Mesenteric fat pad (tissue), 1 donor: ENCODE measurements at regions not wholly inside any gene's neighbourhood (a gene's known extent, or its start where the extent isn't known, plus 50 kb on each side); places are given as distances from the start of the nearest gene placed in this dataset.

Source experiments
- DNase-seq: peaks from one replicate; pipeline ENCODE4 v3.0.0-alpha.2; 2020; ENCODE audit warnings: low spot score
- donor health status: DM: yes; HTN: yes; CAD: no.

- no peak for DNase-seq
Measured at GRCh38 chr2:46850742-46851141, 64.9 kb downstream of the MCFD2 start.

DNA sequence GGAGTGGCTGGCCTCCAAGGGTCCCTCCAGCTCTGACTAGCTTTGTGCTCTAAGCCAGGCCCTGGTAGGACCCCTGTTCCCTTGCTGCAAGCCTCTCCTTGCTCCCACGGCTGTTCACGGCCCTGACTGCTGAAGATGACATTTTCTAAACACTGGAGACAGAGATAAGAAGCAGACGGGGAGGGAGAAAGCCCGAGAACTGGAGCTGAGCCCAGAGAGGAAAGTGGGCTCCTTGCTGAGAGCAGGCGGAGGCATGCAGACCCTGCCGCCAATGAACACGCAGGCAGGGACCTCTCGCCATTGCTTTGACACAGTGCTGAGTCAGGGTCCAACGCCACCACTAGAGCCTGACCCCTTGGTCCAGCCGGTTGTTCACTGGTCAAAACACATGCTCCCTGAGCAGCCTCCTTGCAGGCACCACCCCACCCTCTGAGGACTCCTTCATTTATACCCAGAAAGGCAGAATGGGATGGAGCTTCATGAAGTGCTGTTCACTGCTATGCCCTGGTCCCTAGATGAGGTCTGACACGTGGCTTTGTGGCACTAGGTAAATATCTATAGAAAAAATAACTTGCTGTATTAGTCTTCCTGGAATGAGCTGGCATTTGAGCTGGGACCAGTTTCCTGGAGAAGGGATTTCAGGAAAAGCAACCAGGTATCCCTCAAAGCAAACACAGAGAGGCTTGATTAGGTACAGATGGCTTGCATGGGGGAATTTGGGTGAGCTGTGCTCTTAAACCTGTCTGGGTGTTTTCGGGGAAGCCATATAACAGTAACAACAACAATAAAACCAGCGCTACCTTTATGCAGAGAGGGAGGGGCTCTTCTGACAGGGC lies 65.7 kb downstream of the MCFD2 start:
- no peak for DNase-seq

DNA sequence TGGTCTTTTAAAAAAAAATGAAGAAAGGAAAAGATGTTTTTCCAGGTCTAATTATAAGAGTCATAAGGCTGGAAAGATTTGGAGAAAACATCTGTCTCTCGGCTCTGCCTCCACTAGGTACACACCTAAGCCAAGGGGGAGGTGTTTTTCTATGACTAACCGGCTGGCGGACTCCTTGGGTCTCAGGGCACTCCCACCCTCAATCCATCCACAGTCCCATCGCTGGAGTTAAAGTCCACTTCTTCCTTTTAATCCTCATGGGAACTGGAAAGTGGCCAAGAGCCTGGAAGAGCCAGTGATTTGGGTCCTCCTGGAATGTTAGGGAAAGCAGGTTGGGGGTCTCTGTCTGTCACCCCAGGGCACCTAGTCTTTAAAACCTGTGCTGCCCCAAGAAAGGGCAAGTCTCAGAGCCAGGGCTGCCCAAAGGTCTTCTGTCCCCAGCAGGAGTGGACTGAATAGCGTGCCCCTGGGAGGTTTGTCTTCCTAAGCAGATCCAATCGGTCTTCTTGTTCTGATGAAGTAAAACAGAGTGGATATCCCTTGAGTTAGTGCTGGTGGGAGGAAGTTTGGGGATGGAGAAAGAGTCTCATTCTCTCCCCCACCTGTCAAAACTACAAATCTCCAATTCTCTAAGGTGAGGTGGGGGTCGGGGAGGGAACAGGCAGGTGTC lies 66.4 kb downstream of the MCFD2 start:
- DNase-seq, result no peak

DNA sequence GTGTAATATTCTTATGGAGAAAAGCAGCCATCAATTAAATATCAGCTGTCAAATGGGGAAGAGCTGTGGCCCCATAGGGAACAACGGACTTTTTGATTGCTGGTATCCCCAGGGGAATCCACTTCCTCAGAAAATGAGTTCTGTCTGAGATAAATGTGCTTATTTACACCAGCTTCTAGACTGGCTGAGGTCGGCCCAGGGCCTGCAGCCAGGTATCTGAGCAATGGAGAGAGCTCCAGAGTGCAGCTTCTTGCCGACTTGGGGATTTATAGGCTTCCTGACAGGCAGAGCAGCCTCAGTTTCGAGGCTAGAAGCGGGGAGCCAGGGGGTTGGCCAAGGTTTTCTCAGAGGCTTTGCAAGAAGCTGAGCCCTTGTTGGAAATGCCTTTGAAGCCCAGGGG lies 67.2 kb downstream of the MCFD2 start:
- no peak for DNase-seq

- DNase-seq, result no peak
Measured at GRCh38 chr2:46847726-46848412, 67.7 kb downstream of the MCFD2 start.

- DNase-seq, result peak; percentile 94
Measured at GRCh38 chr2:46847185-46847710, 68.4 kb downstream of the MCFD2 start.

DNA sequence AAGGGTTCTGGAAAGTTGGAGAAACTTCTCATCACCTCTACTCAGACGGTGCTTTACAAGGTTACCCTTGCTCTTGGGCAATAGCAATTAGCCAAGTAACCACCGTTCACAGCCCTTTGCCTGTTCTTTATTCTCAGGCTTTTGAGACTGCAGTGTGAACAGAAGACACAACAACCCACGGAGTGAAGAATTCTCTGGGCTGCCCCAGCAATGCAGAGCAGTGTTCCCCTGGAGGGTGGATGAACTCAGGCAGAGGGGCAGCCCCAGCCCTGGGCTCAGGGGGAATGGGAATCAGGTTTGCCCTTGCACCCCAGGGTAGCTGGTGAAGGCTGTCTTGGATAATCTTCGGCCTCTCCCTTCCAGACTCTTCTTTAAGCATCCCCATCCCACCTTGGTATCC lies 69.1 kb downstream of the MCFD2 start:
- DNase-seq, result no peak

DNA sequence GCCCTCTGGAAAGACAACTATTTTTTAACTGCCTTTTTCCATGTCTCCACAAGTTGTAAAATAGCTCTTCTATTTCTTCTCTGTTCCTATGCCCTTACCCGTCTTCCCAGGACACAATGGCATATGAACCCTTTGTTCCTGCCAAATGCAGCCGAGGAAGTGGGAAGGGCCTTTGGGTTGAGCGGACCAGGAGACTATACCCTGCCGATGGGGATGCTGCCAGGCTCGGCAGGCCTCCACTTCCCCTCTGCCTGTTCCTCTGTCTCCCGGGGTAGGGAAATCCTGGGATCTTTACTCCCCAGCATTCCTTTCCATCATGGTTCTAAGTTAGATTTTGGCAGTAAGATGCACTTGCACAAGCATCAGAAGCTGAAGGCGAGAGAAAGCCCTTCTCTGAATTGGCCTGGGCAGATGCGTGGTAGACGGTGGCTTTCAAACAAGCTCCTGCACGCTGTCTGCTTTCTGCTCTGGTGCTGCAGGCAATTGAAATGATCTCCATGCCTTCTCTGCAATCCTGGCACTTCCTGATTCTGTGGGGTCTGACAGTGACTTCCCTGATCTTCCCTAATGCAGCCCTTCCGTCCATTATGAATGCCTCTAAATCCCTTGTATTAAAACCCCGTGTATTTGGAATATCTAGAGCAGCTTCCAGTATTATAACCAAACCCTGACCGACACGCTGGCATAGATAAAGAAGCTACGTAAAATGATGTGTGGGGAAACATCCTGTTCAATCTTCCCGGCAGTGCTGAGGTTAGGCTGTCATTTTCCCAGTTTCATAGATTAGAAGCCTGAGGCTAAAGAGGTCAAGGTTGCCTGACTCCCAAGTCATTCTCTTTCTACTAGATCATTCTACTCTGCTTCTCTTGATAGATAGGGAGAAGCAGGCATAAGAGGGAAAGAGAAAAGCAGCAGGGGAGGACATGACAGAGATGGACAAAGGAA lies 69.8 kb downstream of the MCFD2 start:
- DNase-seq, result no peak

DNA sequence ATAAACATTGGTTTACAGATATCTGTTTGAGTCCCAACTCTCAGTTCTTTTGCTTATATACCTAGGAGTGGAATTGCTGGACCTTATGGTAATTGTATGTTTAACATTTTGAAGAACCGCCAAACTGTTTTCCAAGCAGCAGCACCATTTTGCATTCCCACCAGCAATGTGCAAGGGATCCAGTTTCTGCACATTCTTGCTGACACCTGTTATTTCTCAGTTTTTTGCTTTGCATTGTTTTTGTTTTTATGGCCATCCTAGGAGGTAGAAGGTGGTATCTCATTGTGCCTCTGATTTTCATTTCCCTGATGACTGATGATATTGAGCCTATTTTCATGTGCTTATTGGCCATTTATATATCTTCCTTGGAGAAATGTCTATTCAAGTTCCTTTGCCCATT lies 71.2 kb downstream of the MCFD2 start:
- DNase-seq, result no peak

DNA sequence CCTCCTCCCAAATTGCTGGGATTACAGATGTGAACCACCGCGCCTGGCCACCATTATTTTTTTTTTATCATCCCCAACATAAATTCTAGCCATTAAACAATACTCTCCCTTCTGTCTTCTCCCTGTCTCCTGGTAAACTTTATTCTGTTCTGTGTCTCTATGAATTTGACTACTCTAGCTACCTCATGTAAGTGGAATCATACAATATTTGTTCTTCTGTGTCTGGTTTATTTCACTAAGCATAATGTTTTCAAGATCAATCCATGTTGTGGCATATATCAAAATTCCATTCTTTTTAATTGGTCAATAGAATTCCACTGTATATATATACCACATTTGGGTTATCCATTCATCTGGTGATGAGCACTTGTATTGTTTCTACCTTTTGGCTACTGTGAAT lies 71.6 kb downstream of the MCFD2 start:
- no peak for DNase-seq

- peak; percentile 24 for DNase-seq
Measured at GRCh38 chr2:46843316-46843715, 72.3 kb downstream of the MCFD2 start.

- DNase-seq, result peak; percentile 51
Measured at GRCh38 chr2:46842876-46843275, 72.7 kb downstream of the MCFD2 start.

DNA sequence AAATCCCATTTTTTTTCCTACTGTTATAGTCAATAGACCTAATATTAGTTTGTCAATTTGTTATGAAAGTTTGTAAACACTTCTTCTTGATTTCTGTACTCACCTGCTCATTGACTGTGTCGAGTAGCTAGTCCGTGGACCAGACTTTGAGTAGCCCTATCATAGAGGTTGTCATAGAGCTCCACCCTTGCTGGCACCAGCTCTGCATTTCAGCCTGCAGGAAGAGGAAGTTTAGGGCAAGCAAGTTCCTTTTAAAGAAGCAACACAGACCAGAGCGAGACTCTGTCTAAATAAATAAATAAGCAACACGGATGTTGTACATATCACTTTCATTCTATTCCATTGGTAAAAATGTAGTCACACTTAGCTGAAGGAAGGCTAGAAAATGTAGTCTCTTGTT lies 74.0 kb downstream of the MCFD2 start:
- DNase-seq, result peak; percentile 55

GRCh38 chr2:46839045-46839444 lies 76.6 kb downstream of the MCFD2 start:
- DNase-seq, result peak; percentile 73

DNA sequence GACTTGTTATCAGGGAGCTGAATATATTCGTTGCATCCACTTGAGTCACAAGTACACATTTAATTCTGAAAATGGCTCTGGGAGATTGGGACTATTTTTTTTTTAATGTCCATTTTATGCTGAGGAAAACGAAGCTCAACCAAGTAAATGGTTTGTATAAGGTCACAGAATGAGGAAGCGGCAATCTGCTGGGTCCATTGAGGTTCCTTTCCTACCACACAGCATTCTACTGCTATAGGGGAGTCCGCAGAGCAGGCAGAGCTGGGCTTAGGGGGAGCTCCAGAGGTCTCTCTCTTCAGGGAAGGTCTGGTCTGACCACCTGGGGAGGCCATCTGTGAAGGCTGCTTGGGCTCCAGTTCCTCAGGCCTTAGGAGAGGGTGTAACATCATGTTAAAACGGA lies 77.9 kb downstream of the MCFD2 start:
- peak; percentile 11 for DNase-seq

DNA sequence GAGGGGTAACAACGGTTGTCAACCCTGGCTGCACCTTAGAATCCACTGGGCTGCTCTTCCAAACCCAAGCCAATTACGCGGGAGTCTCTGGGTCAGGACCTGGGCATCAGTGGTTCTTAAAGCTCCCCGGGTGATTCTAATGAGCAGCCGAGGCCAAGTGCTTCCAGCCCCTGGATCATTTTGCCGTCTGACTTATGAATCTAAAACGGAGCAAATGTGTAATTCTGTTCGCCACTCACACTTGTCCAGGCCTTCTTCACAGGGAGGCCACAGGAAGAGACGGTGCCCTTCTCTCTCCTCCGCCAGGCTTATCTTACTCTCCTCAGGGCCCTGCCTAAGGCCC lies 78.5 kb downstream of the MCFD2 start:
- DNase-seq, result peak; percentile 35

DNA sequence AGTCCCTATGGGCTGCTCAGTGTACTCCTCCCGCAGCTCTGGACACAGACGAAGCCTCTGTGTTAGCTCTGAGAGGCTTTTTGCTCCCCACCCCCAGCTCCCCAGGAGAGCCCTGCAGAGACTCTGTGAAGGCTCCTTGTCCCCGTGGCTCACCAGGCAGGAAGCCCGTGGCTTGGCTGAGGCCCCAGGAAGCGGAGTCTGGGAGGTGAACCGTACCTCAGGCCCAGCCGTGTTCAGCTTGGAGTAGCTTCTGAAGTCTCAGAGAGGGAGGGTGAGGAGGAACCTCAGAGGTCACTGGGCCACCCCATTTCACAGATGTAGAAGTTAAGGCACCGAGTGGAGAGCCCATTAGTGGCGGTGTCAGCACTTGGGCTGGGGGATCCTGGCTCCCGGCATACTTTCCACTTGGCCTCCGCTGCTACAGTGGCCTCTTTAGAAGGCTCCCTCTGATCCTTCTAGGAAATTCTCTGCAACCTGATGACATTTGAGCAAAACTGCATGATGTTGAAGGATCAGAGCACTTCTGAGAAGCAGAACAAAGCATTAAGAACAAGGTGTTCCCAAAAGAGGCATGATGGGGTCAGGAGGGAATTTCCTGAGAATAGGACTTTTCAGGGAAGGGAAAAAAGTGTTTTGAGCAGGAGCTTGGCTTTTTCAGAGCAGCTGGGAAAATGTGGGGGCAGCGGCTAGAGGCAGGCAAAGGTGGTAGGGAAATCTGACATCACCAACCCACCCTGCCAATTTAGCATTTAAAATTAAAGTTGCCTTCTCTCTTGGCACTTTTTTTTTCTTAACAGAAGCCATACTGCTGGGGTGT lies 79.1 kb downstream of the MCFD2 start:
- DNase-seq, result peak; percentile 80

DNA sequence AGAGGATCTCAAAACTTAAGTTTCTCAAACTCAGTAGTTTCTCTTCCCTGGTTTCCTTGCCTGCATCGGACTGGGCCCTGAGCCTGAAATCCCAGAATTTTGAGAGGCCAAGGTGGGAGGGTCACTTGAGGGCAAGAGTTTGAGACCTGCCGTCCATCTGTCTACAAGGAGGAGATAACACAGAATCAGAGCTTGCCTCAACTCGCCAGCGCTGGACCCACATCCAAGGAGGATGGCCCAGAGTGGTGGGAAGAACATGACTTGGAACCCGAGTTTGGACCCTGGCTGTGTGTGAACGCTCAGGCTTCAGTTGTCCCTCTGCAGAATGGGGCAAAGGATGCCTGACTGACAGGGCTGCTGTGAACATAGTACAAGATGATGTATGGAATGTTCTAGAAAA lies 80.1 kb downstream of the MCFD2 start:
- peak; percentile 64 for DNase-seq

GRCh38 chr2:46832543-46832942 lies 83.1 kb downstream of the MCFD2 start:
- no peak for DNase-seq

DNA sequence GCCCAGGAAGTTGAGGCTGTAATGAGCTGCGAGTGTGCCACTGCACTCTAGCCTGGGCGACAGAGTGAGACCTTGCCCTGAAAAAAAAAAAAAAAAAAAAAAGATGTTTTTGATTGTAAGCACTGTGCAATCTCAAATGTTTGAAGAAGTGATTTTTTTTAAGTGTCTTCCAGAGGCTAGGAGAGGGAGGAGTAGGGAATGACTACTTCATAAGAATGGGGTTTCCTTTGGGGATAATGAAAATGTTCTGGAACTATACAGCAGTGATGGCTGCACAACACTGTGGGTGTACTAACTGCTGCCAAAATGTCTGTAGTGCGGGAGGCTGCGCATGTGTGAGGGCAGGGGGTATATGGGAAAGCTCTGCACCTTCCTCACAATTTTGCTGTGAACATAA lies 83.7 kb downstream of the MCFD2 start:
- no peak for DNase-seq
